Dedifferentiated amniotic fluid mesenchymal stem cell (primary cell): ENCODE measurements at regions not wholly inside any gene's neighbourhood (a gene's known extent, or its start where the extent isn't known, plus 50 kb on each side); places are given as distances from the start of the nearest gene placed in this dataset.

ENCODE experiments used
- DNase-seq: peaks from one replicate; pipeline ENCODE4 v3.0.0-alpha.2; 2016; ENCODE audit errors: extremely low spot score

GRCh38 chr10:88108115-88108610 lies 244.7 kb downstream of the PTEN start:
- DNase-seq: no peak

- DNase-seq: peak; percentile 42
These were observed 246.9 kb downstream of the PTEN start for GRCh38 chr10:88110355-88110754.

DNA sequence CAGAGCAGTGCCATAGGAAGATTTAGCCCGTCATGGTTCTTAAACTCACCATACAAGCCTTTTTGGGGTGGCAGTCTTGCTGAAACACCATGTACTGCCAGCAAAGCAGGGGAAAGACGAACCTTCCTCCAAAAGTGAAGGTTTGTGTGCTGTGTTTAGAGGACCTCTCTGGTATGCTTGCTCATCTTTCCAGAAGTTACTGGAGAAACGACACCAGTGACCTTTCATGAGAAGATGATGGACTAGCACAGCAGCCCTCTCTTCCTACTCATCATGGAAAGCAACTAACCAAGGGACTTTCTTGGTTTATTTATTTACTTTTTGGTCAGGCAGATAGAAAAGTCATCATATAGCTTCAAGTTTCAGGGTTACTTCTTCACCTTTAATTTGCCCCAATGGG lies 247.4 kb downstream of the PTEN start:
- no peak for DNase-seq

DNA sequence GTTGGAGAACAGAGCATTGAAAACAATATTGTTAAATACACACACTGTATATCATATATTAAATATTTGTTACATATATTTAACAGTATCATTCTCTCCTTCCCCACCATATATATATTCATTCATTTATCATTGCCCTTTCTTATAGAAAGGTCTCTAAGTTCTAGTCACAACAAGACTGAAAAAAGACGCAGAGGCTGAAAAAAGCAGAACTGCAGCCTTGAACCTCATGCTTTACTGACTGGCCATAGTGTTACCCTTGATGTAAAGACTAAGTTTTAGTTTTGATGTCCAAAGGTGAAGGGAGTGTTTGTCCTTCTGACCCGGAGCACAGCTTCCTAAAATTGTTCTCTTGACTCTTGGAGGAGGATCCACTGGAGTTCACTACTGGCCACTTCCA lies 247.9 kb downstream of the PTEN start:
- no peak for DNase-seq

DNA sequence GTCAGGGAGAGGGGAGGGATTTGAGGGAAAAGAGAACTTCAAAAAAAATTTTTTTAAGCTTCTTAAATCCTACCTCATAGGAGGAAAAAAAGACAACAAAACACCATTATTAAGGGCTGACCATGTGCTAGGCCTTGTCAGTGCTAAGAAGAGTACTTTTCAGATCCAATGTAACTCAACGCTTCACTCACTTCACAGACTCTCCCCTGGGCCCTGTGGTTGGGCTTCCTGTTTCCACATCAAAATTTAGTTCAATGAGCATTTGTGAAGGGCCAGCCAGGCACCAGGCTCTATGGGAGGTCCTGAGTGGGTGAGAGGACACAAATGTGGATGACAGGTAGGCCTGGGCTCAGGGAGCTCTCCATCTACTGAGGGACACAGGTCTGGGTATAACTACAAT lies 249.8 kb downstream of the PTEN start:
- DNase-seq: no peak

DNA sequence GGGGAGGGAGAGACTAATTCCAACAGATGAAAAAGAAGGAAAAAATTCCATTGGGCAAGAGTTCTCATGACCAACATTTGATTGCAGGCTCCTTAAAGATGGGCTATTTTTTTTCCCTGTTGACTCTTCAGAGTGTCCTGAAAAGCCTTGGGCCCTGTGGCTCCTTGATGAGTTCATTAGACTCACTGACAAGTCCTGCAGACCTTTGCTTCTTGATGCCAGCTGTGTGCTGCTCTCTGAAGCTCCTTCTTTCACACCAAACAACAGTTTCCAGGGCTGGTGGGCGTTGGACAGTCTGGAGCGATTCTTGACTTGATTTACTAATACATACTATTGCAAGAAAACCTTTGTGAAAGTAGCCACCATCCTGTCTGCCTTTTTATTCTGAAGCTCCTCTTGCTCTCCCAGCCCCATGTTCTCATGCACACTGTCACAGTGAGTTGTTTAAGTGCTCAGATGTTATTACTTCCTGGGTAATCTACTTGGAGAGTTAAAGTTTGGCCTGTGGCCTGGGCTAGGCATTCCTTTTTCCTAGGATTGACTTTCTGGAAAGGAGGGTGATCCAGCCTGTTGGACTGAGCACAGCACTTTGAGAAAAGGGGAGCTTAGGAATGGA lies 250.3 kb downstream of the PTEN start:
- DNase-seq: no peak

DNA sequence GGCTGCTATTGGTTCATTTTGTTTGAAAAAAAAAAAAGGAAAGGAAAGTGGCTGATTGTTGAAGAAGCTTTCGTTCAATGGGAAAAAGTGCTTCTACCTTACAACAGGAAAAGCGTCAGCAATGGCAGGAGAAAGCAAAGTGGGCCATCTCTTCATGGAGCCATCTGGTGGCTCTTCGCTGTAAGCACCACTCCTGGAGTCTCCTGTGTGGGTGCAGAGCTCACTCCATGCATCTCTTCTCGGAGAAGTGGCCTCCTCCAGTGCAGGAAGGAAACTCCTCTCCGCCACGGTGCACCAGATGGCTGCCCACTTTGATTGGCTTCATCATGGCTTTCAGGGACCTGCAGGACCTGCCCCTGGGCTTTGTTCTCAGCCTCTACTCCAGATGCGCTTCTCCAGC lies 250.9 kb downstream of the PTEN start:
- no peak for DNase-seq

DNA sequence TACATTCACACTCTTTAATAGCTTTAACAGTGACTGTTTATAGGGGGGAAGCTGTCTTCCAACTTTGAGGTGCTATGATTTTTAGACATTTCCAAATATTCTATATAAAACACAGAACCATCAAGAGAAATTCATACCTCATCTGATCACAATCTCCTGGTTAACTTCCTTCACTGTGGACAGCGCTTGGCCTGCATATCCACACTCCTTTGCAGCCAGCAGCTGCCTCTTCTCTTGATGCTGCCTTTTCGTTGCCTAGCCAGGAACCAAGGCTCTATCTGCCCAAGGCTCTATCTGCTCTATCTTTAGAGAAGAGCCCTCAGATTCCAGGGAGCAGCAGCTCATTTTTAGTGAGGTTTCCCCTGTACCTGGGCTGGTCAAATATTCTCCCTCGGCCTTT lies 252.0 kb downstream of the PTEN start:
- no peak for DNase-seq

GRCh38 chr10:88115968-88116367 lies 252.5 kb downstream of the PTEN start:
- no peak for DNase-seq

DNA sequence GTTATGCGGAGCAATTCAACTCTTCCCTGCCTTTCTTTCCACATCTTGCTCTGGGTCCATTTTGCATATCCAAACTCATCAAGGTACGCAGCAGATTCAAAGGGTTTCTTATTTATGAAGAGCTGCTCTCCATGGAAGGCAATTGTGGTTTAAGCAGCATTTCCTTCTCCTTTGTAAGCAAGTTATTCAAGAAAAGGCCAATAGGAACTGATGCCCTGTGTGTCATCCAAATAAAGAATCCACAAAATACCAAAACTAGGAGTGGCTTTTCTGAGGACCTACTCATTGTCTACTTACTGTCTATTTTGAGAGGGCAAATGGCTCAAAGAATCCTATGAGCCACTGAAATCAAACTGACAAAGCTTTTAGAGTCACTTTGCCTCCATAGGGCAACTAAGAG lies 253.1 kb downstream of the PTEN start:
- DNase-seq: no peak

- DNase-seq: no peak
These were observed 253.7 kb downstream of the PTEN start for GRCh38 chr10:88116971-88117626.

GRCh38 chr10:88117869-88118632 lies 254.6 kb downstream of the PTEN start:
- DNase-seq: no peak

DNA sequence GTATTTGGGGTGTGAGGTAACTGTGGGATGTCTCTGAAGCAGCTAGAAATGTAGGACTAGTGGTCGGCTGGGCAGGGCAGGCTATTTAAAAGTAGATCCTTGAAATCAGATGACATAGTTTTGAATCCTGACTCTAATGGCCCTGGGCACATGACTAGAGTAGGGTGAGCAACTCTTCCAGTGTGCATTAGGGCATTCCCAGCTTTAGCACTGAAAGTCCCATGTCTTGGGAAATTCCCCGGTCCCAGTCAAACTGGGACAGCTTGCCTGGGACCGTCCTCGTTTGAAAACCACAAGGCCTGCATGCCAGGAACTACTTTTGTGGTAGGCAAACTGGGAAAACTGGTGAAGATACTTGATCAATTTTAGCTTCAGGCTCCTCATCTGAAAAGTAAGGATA lies 255.3 kb downstream of the PTEN start:
- no peak for DNase-seq

DNA sequence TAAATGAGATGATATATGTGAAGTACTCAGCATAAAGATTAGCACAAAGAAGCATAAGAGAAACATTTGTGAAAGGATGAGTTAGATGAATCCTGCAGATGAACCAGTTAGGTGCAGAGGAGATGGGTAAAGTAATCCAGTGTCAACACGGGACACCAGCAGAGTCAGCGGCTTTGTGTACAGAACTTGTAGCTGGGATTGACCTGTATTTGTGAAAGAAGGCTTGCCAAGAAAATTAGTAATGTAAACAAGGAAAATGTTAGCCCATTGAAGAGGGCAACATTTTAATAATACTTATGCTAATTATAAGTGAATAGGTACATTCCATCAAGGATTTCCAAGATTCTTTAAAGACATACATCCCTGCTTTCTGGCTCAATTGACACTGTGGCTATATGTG lies 255.7 kb downstream of the PTEN start:
- no peak for DNase-seq

DNA sequence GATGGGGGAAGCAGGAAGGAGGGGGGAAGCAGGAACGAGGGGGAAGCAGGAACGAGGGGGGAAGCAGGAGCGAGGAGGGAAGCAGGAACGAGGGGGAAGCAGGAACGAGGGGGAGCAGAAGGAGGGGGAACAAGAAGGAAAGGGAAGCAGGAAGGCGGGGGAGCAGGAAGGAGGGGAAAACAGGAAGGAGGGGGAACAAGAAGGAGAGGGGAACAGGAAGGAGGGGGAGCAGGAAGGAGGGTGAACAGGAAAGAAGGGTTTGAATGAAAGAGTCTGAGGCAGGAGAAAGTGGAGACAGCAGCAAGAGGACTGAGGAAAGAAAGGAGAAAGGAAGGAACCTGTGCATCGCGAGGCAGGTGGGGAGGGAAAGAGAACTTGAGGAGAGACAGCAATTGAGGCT lies 256.6 kb downstream of the PTEN start:
- DNase-seq: no peak

- DNase-seq: no peak
These were observed 257.3 kb downstream of the PTEN start for GRCh38 chr10:88120599-88121333.

GRCh38 chr10:88121361-88121760 lies 257.9 kb downstream of the PTEN start:
- DNase-seq: no peak

GRCh38 chr10:88122145-88122544 lies 258.7 kb downstream of the PTEN start:
- no peak for DNase-seq

- no peak for DNase-seq
These were observed 259.2 kb downstream of the PTEN start for GRCh38 chr10:88122576-88122975.

DNA sequence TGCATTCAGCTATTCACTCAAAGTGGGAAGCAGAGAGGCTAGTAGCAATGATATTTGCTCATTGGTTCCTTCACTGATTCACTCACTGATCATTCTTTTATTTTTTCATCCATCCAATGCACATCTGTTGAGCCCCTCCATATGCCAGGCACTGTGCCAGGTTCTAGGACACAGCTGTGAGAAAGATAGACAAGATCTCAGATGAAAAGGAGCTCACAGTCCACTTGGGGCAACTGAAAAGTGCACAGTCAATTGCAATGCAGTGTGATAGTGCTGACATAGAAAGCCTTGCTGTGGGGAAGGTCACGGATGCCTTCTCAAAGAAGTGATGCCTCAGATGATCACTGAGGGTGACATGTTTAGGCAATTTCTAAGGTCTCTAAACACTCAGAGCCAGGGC lies 262.3 kb downstream of the PTEN start:
- no peak for DNase-seq

DNA sequence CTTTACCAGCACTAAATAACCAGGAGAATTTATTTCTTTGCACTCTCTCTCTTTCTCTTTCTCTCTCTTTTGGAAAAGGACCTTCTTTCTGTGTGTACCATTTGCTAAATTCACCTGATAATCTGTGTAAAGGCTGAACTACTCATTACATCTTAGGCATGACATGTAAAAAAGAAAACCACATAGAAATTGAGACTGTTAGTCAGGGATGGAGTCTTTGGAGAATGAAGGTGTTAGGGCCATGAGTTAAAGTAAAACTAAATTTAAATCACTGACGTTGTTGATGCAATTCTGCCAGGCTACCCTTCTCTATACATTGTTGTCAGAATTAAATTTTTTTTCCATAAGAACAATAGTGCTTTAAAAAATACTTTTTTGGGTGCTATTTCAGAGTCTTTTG lies 263.3 kb downstream of the PTEN start:
- no peak for DNase-seq

DNA sequence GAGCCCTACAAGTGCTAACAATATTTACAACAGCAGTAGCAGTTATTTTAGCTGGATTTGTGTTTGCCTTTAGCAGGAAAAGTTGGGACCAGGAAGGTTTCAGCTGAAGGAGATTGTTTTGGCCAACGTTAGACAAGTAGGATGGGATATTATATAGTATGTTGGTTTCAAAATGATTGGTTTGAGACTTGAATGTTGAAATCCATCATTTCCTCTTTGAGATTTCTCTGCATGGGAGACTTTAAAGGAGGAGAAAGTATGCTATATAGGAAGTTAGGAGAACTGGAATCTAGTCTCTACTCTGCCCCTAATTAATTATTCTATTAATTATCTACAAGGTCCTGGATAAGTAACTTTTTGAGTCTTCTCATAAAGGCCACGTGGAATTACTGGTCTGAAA lies 263.8 kb downstream of the PTEN start:
- no peak for DNase-seq
